H9 (cell line): ENCODE measurements at regions not wholly inside any gene's neighbourhood (a gene's known extent, or its start where the extent isn't known, plus 50 kb on each side); places are given as distances from the start of the nearest gene placed in this dataset.

Experiments used
- DNase-seq: peaks from one replicate; pipeline ENCODE4 v3.0.0-alpha.2; 2017
- H2AFZ ChIP-seq: one replicate; pipeline ENCODE4 v1.6.1; 2013; ENCODE audit warnings: mild to moderate bottlenecking, low read length, control low read depth, moderate library complexity
- H2AK5ac ChIP-seq: 2 replicates; pipeline ENCODE4 v1.6.1; 2013; ENCODE audit warnings: low read length, control low read depth, mixed read lengths; ENCODE audit not compliant: insufficient read length
- H2BK120ac ChIP-seq: one replicate; pipeline ENCODE4 v1.6.1; 2013; ENCODE audit warnings: low read depth, mild to moderate bottlenecking, low read length, control low read depth, inconsistent platforms; ENCODE audit not compliant: poor library complexity, severe bottlenecking
- H2BK12ac ChIP-seq: 2 replicates; pipeline ENCODE4 v1.6.1; 2013; ENCODE audit warnings: low read length, control low read depth, mixed read lengths, low read depth; ENCODE audit not compliant: insufficient read length
- H2BK15ac ChIP-seq: 2 replicates; pipeline ENCODE4 v1.6.1; 2013; ENCODE audit warnings: low read depth, low read length, control low read depth
- H2BK20ac ChIP-seq: one replicate; pipeline ENCODE4 v1.6.1; 2013; ENCODE audit warnings: low read depth, mild to moderate bottlenecking, low read length, control low read depth, inconsistent platforms; ENCODE audit not compliant: poor library complexity, severe bottlenecking
- H2BK5ac ChIP-seq: 2 replicates; pipeline ENCODE4 v1.6.1; 2013; ENCODE audit warnings: low read length, control low read depth, mixed read lengths; ENCODE audit not compliant: insufficient read length
- H3K14ac ChIP-seq: 2 replicates; pipeline ENCODE4 v1.6.1; 2013; ENCODE audit warnings: low read length, control low read depth; ENCODE audit not compliant: insufficient read depth
- H3K18ac ChIP-seq: 2 replicates; pipeline ENCODE4 v1.6.1; 2013; ENCODE audit warnings: low read depth, mild to moderate bottlenecking, mixed read lengths, low read length, control low read depth; ENCODE audit not compliant: insufficient read length
- H3K23ac ChIP-seq: 2 replicates; pipeline ENCODE4 v1.6.1; 2013; ENCODE audit warnings: low read length, control low read depth, mixed read lengths, low read depth; ENCODE audit not compliant: insufficient read length
- H3K23me2 ChIP-seq: 2 replicates; pipeline ENCODE4 v1.6.1; 2013; ENCODE audit warnings: low read depth, mild to moderate bottlenecking, mixed read lengths, low read length, control low read depth; ENCODE audit not compliant: insufficient read length, poor library complexity, severe bottlenecking
- H3K27ac ChIP-seq: 2 replicates; pipeline ENCODE4 v1.5.1; 2013; ENCODE audit warnings: low read length, control low read depth, mixed read lengths, low read depth; ENCODE audit not compliant: insufficient read length
- H3K27me3 ChIP-seq: 2 replicates; pipeline ENCODE4 v1.6.1; 2013; ENCODE audit warnings: low read length, control low read depth, inconsistent platforms; ENCODE audit not compliant: insufficient read depth
- H3K4ac ChIP-seq: 2 replicates; pipeline ENCODE4 v1.6.1; 2013; ENCODE audit warnings: low read depth, mild to moderate bottlenecking, control low read depth, inconsistent platforms, low read length, moderate library complexity
- H3K4me1 ChIP-seq: 2 replicates; pipeline ENCODE4 v1.6.1; 2013; ENCODE audit warnings: low read length, control low read depth, inconsistent platforms; ENCODE audit not compliant: insufficient read depth
- H3K4me2 ChIP-seq: 2 replicates; pipeline ENCODE4 v1.6.1; 2013; ENCODE audit warnings: low read length, control low read depth, mixed read lengths; ENCODE audit not compliant: insufficient read length, insufficient read depth
- H3K56ac ChIP-seq: 2 replicates; pipeline ENCODE4 v1.6.1; 2013; ENCODE audit warnings: low read depth, mild to moderate bottlenecking, mixed read lengths, low read length, control low read depth; ENCODE audit not compliant: insufficient read length
- H3K79me1 ChIP-seq: 2 replicates; pipeline ENCODE4 v1.6.1; 2013; ENCODE audit warnings: low read depth, mild to moderate bottlenecking, moderate library complexity, low read length, control low read depth, inconsistent platforms; ENCODE audit not compliant: insufficient read depth, poor library complexity, severe bottlenecking
- H3K79me2 ChIP-seq: 2 replicates; pipeline ENCODE4 v1.6.1; 2013; ENCODE audit warnings: low read length, control low read depth, inconsistent platforms; ENCODE audit not compliant: insufficient read depth
- H3K9ac ChIP-seq: 2 replicates; pipeline ENCODE4 v1.6.1; 2013; ENCODE audit warnings: low read length, control low read depth, mixed read lengths; ENCODE audit not compliant: insufficient read length; ENCODE audit errors: extremely low read depth
- H3K9me3 ChIP-seq: one replicate; pipeline ENCODE4 v1.6.1; 2013; ENCODE audit warnings: low read depth, low read length, inconsistent platforms; ENCODE audit not compliant: control insufficient read depth
- H3T11ph ChIP-seq: one replicate; pipeline ENCODE4 v1.6.1; 2013; ENCODE audit warnings: mild to moderate bottlenecking, low read length, control low read depth, inconsistent platforms
- H4K20me1 ChIP-seq: one replicate; pipeline ENCODE4 v1.6.1; 2013; ENCODE audit not compliant: control insufficient read depth, insufficient read length, insufficient read depth
- H4K5ac ChIP-seq: 2 replicates; pipeline ENCODE4 v1.6.1; 2013; ENCODE audit warnings: low read depth, mild to moderate bottlenecking, mixed read lengths, low read length, control low read depth; ENCODE audit not compliant: insufficient read length
- H4K8ac ChIP-seq: replicated peaks from 2 replicates; pipeline ENCODE4 v1.6.1; 2013; ENCODE audit warnings: low read length, control low read depth, mixed read lengths, low read depth; ENCODE audit not compliant: insufficient read length
- H4K91ac ChIP-seq: 2 replicates; pipeline ENCODE4 v1.6.1; 2013; ENCODE audit warnings: low read depth, mild to moderate bottlenecking, moderate library complexity, mixed read lengths, low read length, control low read depth; ENCODE audit not compliant: insufficient read length
- H3K27ac Mint-ChIP-seq, 3 experiments: 2 replicates in 2 of 3; 3 replicates in 1 of 3; pipeline ENCODE4 v1.8.0; 2020 to 2021; ENCODE audit warnings: mixed read lengths in 3 of 3, mild to moderate bottlenecking in 1 of 3, moderate library complexity in 1 of 3
- H3K27me3 Mint-ChIP-seq: 2 replicates; pipeline ENCODE4 v1.8.0; 2021; ENCODE audit warnings: low read depth, mild to moderate bottlenecking, moderate library complexity, mixed read lengths
- H3K36me3 Mint-ChIP-seq, 3 experiments: 2 replicates in 2 of 3; 3 replicates in 1 of 3; pipeline ENCODE4 v1.8.0; 2020 to 2021; ENCODE audit warnings: low read depth in 3 of 3, mixed read lengths in 3 of 3; ENCODE audit not compliant: insufficient read depth in 1 of 3
- H3K4me1 Mint-ChIP-seq, 2 experiments: 2 replicates each; pipeline ENCODE4 v1.8.0; 2020; ENCODE audit warnings: mixed read lengths in 2 of 2
- H3K4me3 Mint-ChIP-seq, 2 experiments: 2 replicates in 1 of 2; 3 replicates in 1 of 2; pipeline ENCODE4 v1.8.0; 2020 to 2021; ENCODE audit warnings: mild to moderate bottlenecking in 2 of 2, mixed read lengths in 2 of 2, moderate library complexity in 1 of 2
- H3K9me3 Mint-ChIP-seq, 2 experiments: 2 replicates in 1 of 2; 3 replicates in 1 of 2; pipeline ENCODE4 v1.8.0; 2020; ENCODE audit warnings: mild to moderate bottlenecking in 2 of 2, mixed read lengths in 2 of 2, moderate library complexity in 1 of 2
- WGBS: extraction: QIAGEN DNeasy Blood & Tissue Kit; methylation state at CpG from one replicate; pipeline ENCODE4 v1.1.7; 2013; ENCODE audit warnings: missing lambda C conversion rate, low lambda C conversion rate, mixed read lengths; ENCODE audit not compliant: insufficient read length; ENCODE audit errors: extremely low coverage; 5-methylcytosine and 5-hydroxymethylcytosine counted together
- TF ChIP-seq, protein P1 (sequence below): fragments of 200-600 bp; sonication (generic); conservative IDR thresholded peaks from 3 replicates; pipeline ENCODE4 v1.8.0; 2021; ENCODE audit warnings: antibody characterized with exemption, mild to moderate bottlenecking

DNA sequence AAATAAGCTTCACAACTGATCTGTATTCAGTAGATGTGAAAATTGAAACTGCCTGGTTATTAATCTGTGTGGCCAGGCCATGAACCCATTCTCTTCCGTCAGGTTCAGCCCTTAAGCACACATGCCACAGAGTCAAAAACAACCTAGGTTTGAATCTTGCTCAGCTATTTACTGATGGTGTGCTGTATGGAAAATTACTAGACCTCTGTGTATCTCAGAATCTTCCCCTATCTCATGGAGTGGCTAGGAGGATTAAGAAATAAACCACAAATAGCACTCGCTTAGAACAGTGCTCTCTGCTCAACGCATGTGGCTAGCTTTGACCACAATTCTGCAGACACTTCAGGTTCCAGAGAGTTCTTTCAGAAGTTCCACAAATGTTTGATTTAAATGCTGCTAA, 240.7 kb upstream of the PLEKHG7 start:
- no peak overlapping the region for H3K23ac ChIP-seq
- H2BK15ac ChIP-seq = no peak overlapping the region
- H3K4ac ChIP-seq = no peak overlapping the region
- no peak overlapping the region for H3K27ac ChIP-seq
- no peak overlapping the region for H4K8ac ChIP-seq
- no peaks in the 10 kb centered on the region for H4K20me1 ChIP-seq
- H3K23me2 ChIP-seq = no peaks in the 10 kb centered on the region
- no CpG with 5 or more reads among the region's 3 CpGs for WGBS
- Mint-ChIP-seq H3K4me1 (peaks cover 42 to 46% of the 10 kb centered on the region in 2 experiments), H3K27me3 (no peaks in the 10 kb centered on the region), H3K36me3 (peaks cover 3 to 14% (median 3%) of the 10 kb centered on the region in 3 experiments; a peak in 5 of 7 replicates), H3K4me3 (no peak overlapping the region), H3K9me3 (peaks cover 4 to 10% of the 10 kb centered on the region in 2 experiments; a peak in 4 of 5 replicates), H3K27ac (no peak overlapping the region)
- H2BK12ac ChIP-seq = no peak overlapping the region
- H2BK120ac ChIP-seq = no peak overlapping the region
- DNase-seq = no peak
- no peak overlapping the region for H3K14ac ChIP-seq
- no peak overlapping the region for H2BK5ac ChIP-seq
- no peaks in the 10 kb centered on the region for H3K79me2 ChIP-seq
- H2BK20ac ChIP-seq = no peak overlapping the region
- H4K91ac ChIP-seq = no peak overlapping the region
- H3K4me2 ChIP-seq = no peak overlapping the region
- H3K4me1 ChIP-seq = peaks cover 14% of the 10 kb centered on the region; the same call in 1 of the 2 replicates
- no peaks in the 10 kb centered on the region for H3K27me3 ChIP-seq
- H3K9ac ChIP-seq = no peak overlapping the region
- no peaks in the 10 kb centered on the region for H3K79me1 ChIP-seq
- no peak overlapping the region for H3K18ac ChIP-seq
- no peak overlapping the region for H3K56ac ChIP-seq
- no peak overlapping the region for H4K5ac ChIP-seq
- no peak overlapping the region for H2AK5ac ChIP-seq
- H3K9me3 ChIP-seq = no peaks in the 10 kb centered on the region
- TF ChIP-seq, protein P1, sequence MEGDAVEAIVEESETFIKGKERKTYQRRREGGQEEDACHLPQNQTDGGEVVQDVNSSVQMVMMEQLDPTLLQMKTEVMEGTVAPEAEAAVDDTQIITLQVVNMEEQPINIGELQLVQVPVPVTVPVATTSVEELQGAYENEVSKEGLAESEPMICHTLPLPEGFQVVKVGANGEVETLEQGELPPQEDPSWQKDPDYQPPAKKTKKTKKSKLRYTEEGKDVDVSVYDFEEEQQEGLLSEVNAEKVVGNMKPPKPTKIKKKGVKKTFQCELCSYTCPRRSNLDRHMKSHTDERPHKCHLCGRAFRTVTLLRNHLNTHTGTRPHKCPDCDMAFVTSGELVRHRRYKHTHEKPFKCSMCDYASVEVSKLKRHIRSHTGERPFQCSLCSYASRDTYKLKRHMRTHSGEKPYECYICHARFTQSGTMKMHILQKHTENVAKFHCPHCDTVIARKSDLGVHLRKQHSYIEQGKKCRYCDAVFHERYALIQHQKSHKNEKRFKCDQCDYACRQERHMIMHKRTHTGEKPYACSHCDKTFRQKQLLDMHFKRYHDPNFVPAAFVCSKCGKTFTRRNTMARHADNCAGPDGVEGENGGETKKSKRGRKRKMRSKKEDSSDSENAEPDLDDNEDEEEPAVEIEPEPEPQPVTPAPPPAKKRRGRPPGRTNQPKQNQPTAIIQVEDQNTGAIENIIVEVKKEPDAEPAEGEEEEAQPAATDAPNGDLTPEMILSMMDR = no peak
- H3T11ph ChIP-seq = no peak overlapping the region
- H2AFZ ChIP-seq = no peak overlapping the region
